Activated CD8-positive, alpha-beta T cell treated with anti-CD3 and anti-CD28 coated beads for 36 hours (primary cell): ENCODE measurements at regions not wholly inside any gene's neighbourhood (a gene's known extent, or its start where the extent isn't known, plus 50 kb on each side); places are given as distances from the start of the nearest gene placed in this dataset.

Experiments
- ATAC-seq: fragments of 200-7000 bp; cut with Tn5 transposase; one replicate; pipeline ENCODE4 v1.10.0; 2021; ENCODE audit warnings: mild to moderate bottlenecking, moderate library complexity
- CTCF ChIA-PET: fragments of 350-600 bp; sonication (Branson Sonifier 250); formaldehyde crosslinking; loops from one replicate; lab custom pipeline; 2021; ENCODE audit warnings: antibody characterized with exemption; lab: Charles Lee
- POLR2A ChIA-PET: fragments of 350-600 bp; sonication (Branson Sonifier 250); formaldehyde crosslinking; loops from one replicate; lab custom pipeline; 2021; ENCODE audit warnings: antibody characterized with exemption; lab: Charles Lee
- DNase-seq: peaks from one replicate; pipeline ENCODE4 v3.0.0-alpha.2; 2020
- H3K27ac Mint-ChIP-seq: one replicate; pipeline ENCODE4 v1.8.0; 2021; ENCODE audit warnings: mild to moderate bottlenecking, mixed read lengths
- H3K27me3 Mint-ChIP-seq: one replicate; pipeline ENCODE4 v1.8.0; 2021; ENCODE audit warnings: mixed read lengths
- H3K36me3 Mint-ChIP-seq: one replicate; pipeline ENCODE4 v1.8.0; 2021; ENCODE audit warnings: low read depth, mixed read lengths
- H3K4me1 Mint-ChIP-seq: one replicate; pipeline ENCODE4 v1.8.0; 2021; ENCODE audit warnings: low read depth, mixed read lengths
- H3K4me3 Mint-ChIP-seq: one replicate; pipeline ENCODE4 v1.8.0; 2021; ENCODE audit warnings: mild to moderate bottlenecking, moderate library complexity, mixed read lengths
- H3K9me3 Mint-ChIP-seq: one replicate; pipeline ENCODE4 v1.8.0; 2021; ENCODE audit warnings: mixed read lengths
- intact Hi-C: fragments of 100-400 bp; cut with micrococcal nuclease; formaldehyde crosslinking; loops from one replicate; pipeline ENCODE4 v1.10.0; 2022
- TF ChIP-seq, protein P1 (sequence below): fragments of 200-600 bp; IDR thresholded peaks from one replicate; pipeline ENCODE4 v1.8.0; 2022; ENCODE audit warnings: antibody characterized with exemption, mild to moderate bottlenecking

DNA sequence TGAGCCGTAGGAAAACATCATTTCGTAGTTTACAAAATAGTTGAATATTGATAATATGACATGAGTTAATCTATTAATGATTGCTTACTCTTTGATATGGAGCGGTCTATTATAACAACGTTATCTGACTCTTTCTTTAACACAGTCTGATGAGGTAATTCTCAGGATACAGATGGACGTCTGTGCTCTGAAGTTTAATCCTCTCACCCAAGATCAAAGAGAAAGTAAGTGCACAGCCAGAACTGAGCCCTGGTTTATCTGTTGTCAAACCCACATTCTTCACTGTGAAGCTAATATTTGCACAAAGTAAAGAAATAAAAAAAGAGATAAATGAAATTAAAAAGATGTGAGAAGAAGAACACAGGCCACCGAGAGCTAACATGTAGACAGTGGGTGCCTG is 190.9 kb upstream of the COPS8 start:
- H3K36me3 Mint-ChIP-seq, result no peaks in the 10 kb centered on the region
- peaks cover 2% of the 10 kb centered on the region for H3K27me3 Mint-ChIP-seq
- POLR2A ChIA-PET, result no interaction called here
- ATAC-seq (no peak), DNase-seq (no peak)
- TF ChIP-seq, protein P1, sequence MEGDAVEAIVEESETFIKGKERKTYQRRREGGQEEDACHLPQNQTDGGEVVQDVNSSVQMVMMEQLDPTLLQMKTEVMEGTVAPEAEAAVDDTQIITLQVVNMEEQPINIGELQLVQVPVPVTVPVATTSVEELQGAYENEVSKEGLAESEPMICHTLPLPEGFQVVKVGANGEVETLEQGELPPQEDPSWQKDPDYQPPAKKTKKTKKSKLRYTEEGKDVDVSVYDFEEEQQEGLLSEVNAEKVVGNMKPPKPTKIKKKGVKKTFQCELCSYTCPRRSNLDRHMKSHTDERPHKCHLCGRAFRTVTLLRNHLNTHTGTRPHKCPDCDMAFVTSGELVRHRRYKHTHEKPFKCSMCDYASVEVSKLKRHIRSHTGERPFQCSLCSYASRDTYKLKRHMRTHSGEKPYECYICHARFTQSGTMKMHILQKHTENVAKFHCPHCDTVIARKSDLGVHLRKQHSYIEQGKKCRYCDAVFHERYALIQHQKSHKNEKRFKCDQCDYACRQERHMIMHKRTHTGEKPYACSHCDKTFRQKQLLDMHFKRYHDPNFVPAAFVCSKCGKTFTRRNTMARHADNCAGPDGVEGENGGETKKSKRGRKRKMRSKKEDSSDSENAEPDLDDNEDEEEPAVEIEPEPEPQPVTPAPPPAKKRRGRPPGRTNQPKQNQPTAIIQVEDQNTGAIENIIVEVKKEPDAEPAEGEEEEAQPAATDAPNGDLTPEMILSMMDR, result no peak
- H3K4me3 Mint-ChIP-seq, result no peak overlapping the region
- no peaks in the 10 kb centered on the region for H3K4me1 Mint-ChIP-seq
- H3K27ac Mint-ChIP-seq, result no peak overlapping the region
- CTCF ChIA-PET, result no interaction called here
- H3K9me3 Mint-ChIP-seq, result no peaks in the 10 kb centered on the region
- intact Hi-C loops, result no loop called here

- H3K9me3 Mint-ChIP-seq, result no peaks in the 10 kb centered on the region
- CTCF ChIA-PET, result no interaction called here
- POLR2A ChIA-PET, result no interaction called here
- no peak for DNase-seq
- H3K27ac Mint-ChIP-seq, result no peak overlapping the region
- peaks cover 2% of the 10 kb centered on the region for H3K27me3 Mint-ChIP-seq
- no peak for ATAC-seq
- no peaks in the 10 kb centered on the region for H3K36me3 Mint-ChIP-seq
- TF ChIP-seq, protein P1, result no peak
- H3K4me3 Mint-ChIP-seq, result no peak overlapping the region
- intact Hi-C loops, result no loop called here
- H3K4me1 Mint-ChIP-seq, result no peaks in the 10 kb centered on the region
Observed at GRCh38 chr2:236895497-236895896, 190.2 kb upstream of the COPS8 start.

DNA sequence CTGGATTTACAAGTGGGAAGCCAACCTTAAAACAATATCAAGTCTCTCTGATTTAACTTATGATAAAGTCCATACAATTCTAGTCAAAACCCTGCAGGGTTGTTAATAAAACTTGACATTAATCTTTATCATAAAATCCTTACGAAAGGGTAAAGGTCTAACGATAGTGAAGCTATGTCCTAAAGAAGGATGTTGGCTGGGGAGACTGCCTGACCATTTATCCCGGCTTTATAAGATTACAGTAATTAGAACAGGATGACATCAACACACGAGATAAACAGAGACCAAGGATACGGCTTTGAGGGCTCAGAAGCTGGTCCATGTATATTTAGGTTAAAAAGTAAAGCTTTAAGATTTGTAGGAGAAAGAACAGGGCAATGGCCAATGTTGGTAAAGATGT is 189.0 kb upstream of the COPS8 start:
- H3K27me3 Mint-ChIP-seq, result peaks cover 2% of the 10 kb centered on the region
- no peak overlapping the region for H3K27ac Mint-ChIP-seq
- no peaks in the 10 kb centered on the region for H3K4me1 Mint-ChIP-seq
- H3K4me3 Mint-ChIP-seq, result no peak overlapping the region
- TF ChIP-seq, protein P1, result no peak
- intact Hi-C loops, result no loop called here
- no peak for ATAC-seq
- ChIA-PET POLR2A (interaction anchor here (0.6 kb wide), 1 partner anchor 133 kb away, joined by 3 read pairs; no protein-coding TSS in a partner anchor), CTCF (no interaction called here)
- H3K9me3 Mint-ChIP-seq, result no peaks in the 10 kb centered on the region
- H3K36me3 Mint-ChIP-seq, result no peaks in the 10 kb centered on the region
- no peak for DNase-seq

DNA sequence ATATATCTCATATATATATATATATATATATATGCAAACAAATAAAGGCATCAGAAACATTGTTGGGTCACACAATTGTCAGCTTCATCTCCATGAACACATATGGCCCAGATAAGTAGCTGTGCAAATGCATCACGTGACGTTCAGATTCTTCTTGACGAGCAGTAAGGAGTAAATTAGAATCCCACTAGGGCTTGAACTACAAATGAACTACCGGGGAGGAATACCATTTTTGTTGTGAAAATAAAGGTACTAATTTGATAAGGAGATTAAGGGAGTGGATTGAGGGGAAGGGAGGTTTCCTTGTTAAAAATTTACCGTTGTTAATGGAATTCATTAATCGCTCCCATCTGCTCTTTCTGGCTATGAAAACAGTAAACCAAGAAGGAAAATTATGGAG is 186.5 kb upstream of the COPS8 start:
- intact Hi-C loops, result no loop called here
- TF ChIP-seq, protein P1, result no peak
- ChIA-PET CTCF (no interaction called here), POLR2A (no interaction called here)
- no peak overlapping the region for H3K4me3 Mint-ChIP-seq
- no peak for ATAC-seq
- H3K36me3 Mint-ChIP-seq, result no peaks in the 10 kb centered on the region
- DNase-seq, result no peak
- H3K9me3 Mint-ChIP-seq, result no peaks in the 10 kb centered on the region
- no peak overlapping the region for H3K27ac Mint-ChIP-seq
- H3K4me1 Mint-ChIP-seq, result no peaks in the 10 kb centered on the region
- H3K27me3 Mint-ChIP-seq, result peaks cover 8% of the 10 kb centered on the region

- no peak overlapping the region for H3K4me3 Mint-ChIP-seq
- ChIA-PET CTCF (no interaction called here), POLR2A (no interaction called here)
- ATAC-seq (no peak), DNase-seq (no peak)
- intact Hi-C loops, result no loop called here
- no peaks in the 10 kb centered on the region for H3K4me1 Mint-ChIP-seq
- no peaks in the 10 kb centered on the region for H3K9me3 Mint-ChIP-seq
- peaks cover 6% of the 10 kb centered on the region for H3K27me3 Mint-ChIP-seq
- H3K36me3 Mint-ChIP-seq, result no peaks in the 10 kb centered on the region
- TF ChIP-seq, protein P1, result no peak
- H3K27ac Mint-ChIP-seq, result no peak overlapping the region
Observed at GRCh38 chr2:236899950-236900640, 185.6 kb upstream of the COPS8 start.
